HUES48 (cell line): ENCODE measurements at regions not wholly inside any gene's neighbourhood (a gene's known extent, or its start where the extent isn't known, plus 50 kb on each side); places are given as distances from the start of the nearest gene placed in this dataset.

Source experiments
- H3K27ac ChIP-seq: one replicate; pipeline ENCODE4 v1.7.0; 2013; ENCODE audit warnings: low read depth, low read length, inconsistent platforms
- H3K27me3 ChIP-seq: 2 replicates; pipeline ENCODE4 v1.6.1; 2013; ENCODE audit warnings: mild to moderate bottlenecking, low read length; ENCODE audit not compliant: control insufficient read depth, insufficient read depth
- H3K36me3 ChIP-seq: 2 replicates; pipeline ENCODE4 v1.6.1; 2013; ENCODE audit warnings: low read length; ENCODE audit not compliant: control insufficient read depth, insufficient read depth
- H3K4me1 ChIP-seq: 2 replicates; pipeline ENCODE4 v1.6.1; 2013; ENCODE audit warnings: mild to moderate bottlenecking, low read length; ENCODE audit not compliant: control insufficient read depth, insufficient read depth
- H3K4me3 ChIP-seq: 2 replicates; pipeline ENCODE4 v1.5.1; 2013; ENCODE audit warnings: mild to moderate bottlenecking, low read depth, low read length
- H3K9ac ChIP-seq: 2 replicates; pipeline ENCODE4 v1.6.1; 2013; ENCODE audit warnings: mild to moderate bottlenecking, low read depth, low read length, moderate library complexity
- H3K9me3 ChIP-seq: 2 replicates; pipeline ENCODE4 v1.6.1; 2013; ENCODE audit warnings: low read length; ENCODE audit not compliant: control insufficient read depth, insufficient read depth

DNA sequence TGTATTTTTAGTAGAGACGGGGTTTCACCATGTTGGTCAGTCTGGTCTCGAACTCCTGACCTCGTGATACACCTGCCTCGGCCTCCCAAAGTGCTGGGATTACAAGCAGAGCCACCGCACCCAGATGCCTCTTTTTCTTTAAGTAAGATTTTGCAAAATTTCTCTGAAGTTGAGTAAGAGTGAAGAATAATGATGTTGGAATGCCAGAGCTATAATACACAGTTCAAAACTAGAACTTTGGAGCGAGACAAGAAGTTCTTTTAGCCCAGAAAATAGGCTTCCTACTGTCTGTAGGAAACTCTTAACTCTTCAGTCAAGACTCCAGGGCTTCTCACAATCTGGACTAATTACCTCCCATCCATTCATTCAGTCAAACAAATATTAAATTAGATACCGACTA is 51.4 kb downstream of the MARCHF4 start:
- H3K9me3 ChIP-seq, result no peaks in the 10 kb centered on the region
- no peak overlapping the region for H3K27ac ChIP-seq
- H3K4me1 ChIP-seq, result peaks cover 21% of the 10 kb centered on the region
- H3K27me3 ChIP-seq, result no peaks in the 10 kb centered on the region
- no peaks in the 10 kb centered on the region for H3K36me3 ChIP-seq
- no peak overlapping the region for H3K4me3 ChIP-seq
- no peak overlapping the region for H3K9ac ChIP-seq

DNA sequence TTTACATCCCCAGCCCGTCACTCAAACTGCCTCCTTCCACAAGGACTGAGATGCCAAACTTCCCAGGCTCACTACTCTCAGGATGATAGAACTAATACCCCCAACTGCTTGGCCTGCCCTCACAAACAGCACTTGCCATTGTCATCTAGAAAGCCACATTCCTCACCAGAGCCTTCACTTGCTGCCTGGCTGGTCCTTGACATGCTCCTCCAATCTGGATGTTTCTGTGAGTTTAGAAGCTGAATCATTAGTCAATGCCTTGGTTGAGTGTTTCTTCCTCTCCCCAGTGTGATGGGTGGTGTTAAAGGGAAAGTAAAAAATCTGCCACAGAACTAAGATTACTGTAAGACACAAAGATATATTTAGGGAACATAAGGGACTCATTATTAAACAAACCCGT is 52.5 kb downstream of the MARCHF4 start:
- Histone ChIP-seq H3K27me3 (no peaks in the 10 kb centered on the region), H3K27ac (peak overlapping the region; percentile 63), H3K4me1 (peaks cover 29% of the 10 kb centered on the region), H3K4me3 (no peak overlapping the region), H3K9ac (no peak overlapping the region), H3K36me3 (no peaks in the 10 kb centered on the region), H3K9me3 (no peaks in the 10 kb centered on the region)

DNA sequence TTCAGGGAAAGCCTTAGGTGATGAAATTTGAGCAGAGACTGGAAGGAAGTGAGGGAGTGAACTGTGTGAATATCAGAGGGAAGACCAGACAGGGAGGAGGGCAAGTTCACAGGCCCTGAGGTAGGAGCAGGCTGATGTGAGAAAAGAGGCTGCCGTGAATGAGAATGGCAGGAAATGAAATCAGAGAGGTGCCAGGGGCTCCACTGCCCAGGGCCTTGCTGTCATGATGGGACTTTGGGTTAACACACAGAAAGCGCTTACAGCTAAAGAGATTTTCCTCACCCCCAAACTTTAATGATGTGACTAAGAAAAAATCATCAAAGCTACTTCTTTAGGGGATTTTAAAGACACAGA is 53.8 kb downstream of the MARCHF4 start:
- H3K9ac ChIP-seq, result no peak overlapping the region
- no peaks in the 10 kb centered on the region for H3K27me3 ChIP-seq
- peak overlapping the region; percentile 71 for H3K27ac ChIP-seq
- H3K9me3 ChIP-seq, result no peaks in the 10 kb centered on the region
- peaks cover 29% of the 10 kb centered on the region for H3K4me1 ChIP-seq
- no peaks in the 10 kb centered on the region for H3K36me3 ChIP-seq
- H3K4me3 ChIP-seq, result no peak overlapping the region

DNA sequence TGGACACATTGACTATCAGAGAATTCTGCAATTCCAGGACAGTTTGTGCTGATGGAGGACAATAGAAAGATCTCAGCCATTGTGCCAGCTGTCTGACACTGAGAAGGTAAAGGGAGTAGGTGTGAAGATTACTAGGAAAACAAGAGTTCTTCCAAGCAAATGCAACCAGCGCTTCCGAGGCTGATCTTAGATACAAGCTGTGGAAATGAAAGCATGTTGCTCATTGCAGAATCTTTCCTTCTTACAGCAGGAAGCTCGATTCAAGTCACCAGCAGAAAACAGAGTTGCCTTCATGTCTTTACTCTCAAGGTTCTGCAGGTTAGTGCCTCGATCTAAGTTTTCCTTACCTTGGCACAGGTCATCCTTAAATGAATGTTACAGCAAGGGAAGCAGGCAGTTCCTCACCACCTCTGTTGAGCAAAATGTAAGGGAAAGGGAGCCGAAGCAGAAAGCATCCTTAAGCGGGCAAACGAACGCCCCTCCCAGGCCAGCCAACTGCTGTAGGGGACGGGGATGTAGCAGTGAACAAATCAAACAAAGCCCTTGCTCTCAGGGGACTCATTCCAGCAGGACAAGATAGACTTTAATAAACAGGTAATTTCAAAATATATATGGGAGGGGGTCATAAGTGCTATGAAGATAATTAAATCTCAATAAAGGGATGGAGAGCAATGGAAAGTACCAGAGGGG is 54.3 kb downstream of the MARCHF4 start:
- peaks cover 29% of the 10 kb centered on the region for H3K4me1 ChIP-seq

DNA sequence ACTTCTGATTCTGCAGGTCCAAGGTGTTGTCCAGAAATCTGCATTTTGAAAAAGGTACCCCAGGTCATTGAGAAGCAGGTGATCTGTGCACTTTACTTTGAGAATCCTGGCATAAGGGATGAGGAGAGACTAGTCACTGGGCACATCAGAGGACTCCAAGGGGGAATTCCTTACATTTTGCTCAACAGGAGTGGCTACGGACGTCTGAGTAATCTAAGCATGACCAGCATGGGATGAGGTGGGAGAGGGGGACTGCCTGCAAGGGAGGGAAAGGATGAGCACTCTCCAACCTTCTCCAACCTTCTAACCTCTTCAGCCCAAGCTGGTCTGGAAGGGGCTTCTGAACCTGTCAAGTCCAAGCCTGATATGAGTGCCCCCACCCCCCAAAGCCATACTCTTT is 55.5 kb downstream of the MARCHF4 start:
- Histone ChIP-seq H3K4me1 (peaks cover 29% of the 10 kb centered on the region), H3K9ac (no peak overlapping the region), H3K4me3 (no peak overlapping the region), H3K27ac (peak overlapping the region; percentile 75), H3K36me3 (no peaks in the 10 kb centered on the region), H3K27me3 (no peaks in the 10 kb centered on the region), H3K9me3 (no peaks in the 10 kb centered on the region)

More for the DNA sequence above, 54.3 kb downstream of the MARCHF4 start:
- Histone ChIP-seq H3K9me3 (no peaks in the 10 kb centered on the region), H3K4me3 (no peak overlapping the region), H3K36me3 (no peaks in the 10 kb centered on the region), H3K9ac (no peak overlapping the region), H3K27me3 (no peaks in the 10 kb centered on the region), H3K27ac (peak overlapping the region; percentile 71)

DNA sequence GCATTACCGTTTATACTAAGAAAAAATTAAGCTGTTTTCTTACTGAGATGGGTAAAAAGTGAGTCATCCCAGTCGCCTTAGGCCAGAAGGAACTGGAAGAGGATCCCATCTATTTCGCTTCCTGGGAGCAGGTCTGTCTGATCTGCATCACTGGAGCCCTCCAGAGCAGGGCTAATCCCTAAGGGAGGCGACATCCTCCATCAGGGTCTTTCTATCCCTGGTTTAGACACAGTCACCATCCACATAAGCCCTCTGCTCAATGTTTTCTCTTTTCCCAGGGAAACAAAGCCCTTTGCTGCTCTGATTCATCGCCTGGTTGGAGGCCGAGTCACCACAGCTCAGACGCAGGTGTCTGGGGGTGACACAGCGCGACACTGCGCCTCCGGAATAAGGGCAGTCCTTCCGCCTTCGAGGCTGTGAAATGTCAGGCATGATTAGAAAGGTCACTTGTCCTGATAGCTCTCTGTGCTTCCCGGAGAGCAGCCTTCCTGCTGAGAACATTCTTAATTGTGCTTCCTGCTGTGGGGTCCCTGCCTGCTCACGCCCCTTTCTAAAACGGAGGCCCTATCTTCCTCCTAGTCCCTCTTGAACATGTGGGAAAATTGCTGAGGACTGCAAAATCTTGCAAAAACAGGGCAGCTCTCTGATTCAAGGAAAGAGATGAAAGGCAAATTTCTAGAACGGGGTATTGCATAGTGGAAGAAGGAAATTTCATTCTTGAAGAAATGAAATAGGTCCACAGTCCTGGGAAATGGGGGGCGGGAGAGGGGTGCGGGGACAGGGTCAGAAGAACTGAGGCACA is 56.3 kb downstream of the MARCHF4 start:
- Histone ChIP-seq H3K9me3 (no peaks in the 10 kb centered on the region), H3K9ac (no peak overlapping the region), H3K27me3 (no peaks in the 10 kb centered on the region), H3K4me3 (no peak overlapping the region), H3K27ac (peak overlapping the region; percentile 75), H3K4me1 (peaks cover 29% of the 10 kb centered on the region), H3K36me3 (no peaks in the 10 kb centered on the region)

DNA sequence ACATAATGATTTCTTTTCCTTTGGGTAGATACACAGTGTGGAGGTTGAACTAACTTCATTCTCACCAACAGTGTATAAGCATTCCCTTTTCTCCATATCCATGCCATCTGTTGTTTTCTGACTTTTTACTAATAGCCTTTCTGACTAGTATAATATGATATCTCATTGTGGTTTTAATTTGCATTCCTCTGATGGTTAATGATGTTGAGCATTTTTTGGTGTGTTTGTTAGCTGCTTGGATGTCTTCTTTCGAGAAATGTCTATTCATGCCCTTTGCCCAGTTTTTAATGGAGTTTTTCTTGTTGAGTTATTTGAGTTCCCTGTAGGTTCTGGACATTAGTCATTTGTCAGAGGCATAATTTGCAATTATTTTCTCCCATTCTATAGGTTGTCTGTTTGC is 59.8 kb downstream of the MARCHF4 start:
- Histone ChIP-seq H3K36me3 (no peaks in the 10 kb centered on the region), H3K27me3 (no peaks in the 10 kb centered on the region), H3K4me3 (no peak overlapping the region), H3K27ac (no peak overlapping the region), H3K9me3 (no peaks in the 10 kb centered on the region), H3K4me1 (peaks cover 16% of the 10 kb centered on the region), H3K9ac (no peak overlapping the region)

DNA sequence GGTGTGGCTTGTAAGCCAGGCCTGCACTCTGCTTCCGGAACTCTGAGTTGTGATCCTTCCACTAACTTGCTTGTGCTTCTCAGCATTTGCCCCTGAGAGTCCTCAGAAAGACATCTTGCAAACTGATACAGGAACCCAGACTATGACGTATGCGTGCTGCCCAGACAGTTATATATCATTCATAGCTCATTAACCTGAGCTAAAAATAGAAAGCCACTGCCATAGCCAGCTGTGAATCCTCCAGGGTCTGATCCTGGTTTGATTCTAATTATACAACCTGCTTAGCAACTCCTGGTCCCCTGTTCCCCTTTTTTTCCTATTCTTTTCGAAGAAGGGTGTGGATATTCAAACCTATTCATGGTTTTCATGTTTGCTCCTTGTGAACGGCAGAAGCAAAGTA is 63.7 kb downstream of the MARCHF4 start:
- Histone ChIP-seq H3K9me3 (no peaks in the 10 kb centered on the region), H3K36me3 (no peaks in the 10 kb centered on the region), H3K27ac (no peak overlapping the region), H3K9ac (no peak overlapping the region), H3K4me3 (no peak overlapping the region), H3K27me3 (no peaks in the 10 kb centered on the region), H3K4me1 (peaks cover 6% of the 10 kb centered on the region)

DNA sequence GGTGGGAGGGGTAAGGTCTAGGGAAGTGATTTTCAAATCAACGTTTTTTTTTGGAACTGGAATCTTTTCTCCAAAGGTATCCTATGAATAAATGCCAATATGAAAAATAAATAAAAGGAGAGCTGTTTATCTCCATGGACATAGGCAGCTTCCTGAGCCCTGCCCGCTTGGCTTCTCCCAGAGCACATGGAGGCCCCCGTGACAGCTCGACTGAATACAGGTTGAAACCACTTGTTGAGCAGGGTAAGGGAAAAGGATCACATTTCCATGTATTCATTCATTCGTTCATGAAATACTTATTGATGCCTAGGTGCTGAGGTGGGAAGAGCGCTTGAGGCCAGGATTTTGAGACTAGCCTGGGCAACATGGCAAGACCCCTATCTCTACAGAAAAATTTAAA is 64.8 kb downstream of the MARCHF4 start:
- Histone ChIP-seq H3K36me3 (no peaks in the 10 kb centered on the region), H3K9me3 (no peaks in the 10 kb centered on the region), H3K9ac (no peak overlapping the region), H3K27ac (no peak overlapping the region), H3K27me3 (no peaks in the 10 kb centered on the region), H3K4me1 (peaks cover 6% of the 10 kb centered on the region), H3K4me3 (no peak overlapping the region)

DNA sequence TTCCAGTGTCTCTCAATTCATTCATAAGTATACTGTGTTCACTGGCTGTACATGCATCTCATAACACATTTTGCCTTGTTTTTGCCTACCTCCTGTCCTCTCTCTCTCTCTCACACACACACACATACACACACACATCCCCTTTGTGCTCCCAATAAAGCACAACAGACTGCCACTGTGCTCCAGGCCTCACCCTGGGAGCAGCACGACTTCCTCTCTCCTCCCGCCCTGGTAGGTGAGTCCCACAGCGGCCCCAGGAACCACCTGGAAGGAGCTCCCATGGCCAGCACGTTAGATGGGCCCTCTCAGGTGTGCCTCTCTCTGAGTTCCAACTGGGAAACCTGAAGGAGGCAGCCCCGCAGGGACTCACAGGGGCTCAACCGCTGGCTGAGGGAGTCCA is 65.4 kb downstream of the MARCHF4 start:
- Histone ChIP-seq H3K9me3 (no peaks in the 10 kb centered on the region), H3K27ac (no peak overlapping the region), H3K4me3 (no peak overlapping the region), H3K36me3 (no peaks in the 10 kb centered on the region), H3K9ac (no peak overlapping the region), H3K4me1 (peaks cover 6% of the 10 kb centered on the region), H3K27me3 (no peaks in the 10 kb centered on the region)

DNA sequence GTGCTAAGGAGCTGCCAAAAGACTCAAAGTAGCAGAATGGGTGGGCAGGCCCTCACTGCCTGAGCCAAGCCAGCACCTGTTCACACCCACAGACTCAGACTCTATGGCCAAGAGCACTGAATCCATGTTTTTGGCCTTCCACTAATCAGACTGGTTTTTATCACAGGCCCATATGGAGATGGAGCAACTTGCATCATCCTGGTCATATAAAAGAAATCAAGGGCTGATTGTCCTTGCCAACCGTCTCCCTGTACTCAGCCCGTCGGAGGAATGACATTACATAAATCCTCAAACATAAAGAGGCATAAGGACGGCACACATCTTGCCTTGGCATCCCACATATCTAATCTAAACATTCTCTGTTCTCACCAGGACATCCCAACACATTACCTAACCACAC is 66.7 kb downstream of the MARCHF4 start:
- Histone ChIP-seq H3K27ac (no peak overlapping the region), H3K4me1 (peaks cover 13% of the 10 kb centered on the region), H3K36me3 (no peaks in the 10 kb centered on the region), H3K4me3 (no peak overlapping the region), H3K27me3 (peaks cover 3% of the 10 kb centered on the region; the same call in 1 of the 2 replicates), H3K9me3 (no peaks in the 10 kb centered on the region), H3K9ac (no peak overlapping the region)
